HL-60 (cell line): ENCODE measurements at regions not wholly inside any gene's neighbourhood (a gene's known extent, or its start where the extent isn't known, plus 50 kb on each side); places are given as distances from the start of the nearest gene placed in this dataset.
"Not testable (repeated sequence)": the region's sequence is repeated elsewhere in the genome, so short reads cannot be mapped to it uniquely, and the experiment has no call there.

ENCODE experiments used
- DNase-seq, 2 experiments: peaks; one replicate each; pipeline ENCODE4 v3.0.0-alpha.2; 2010 to 2020; ENCODE audit warnings: low read depth in 1 of 2, low spot score in 1 of 2
- H3K27ac ChIP-seq: fragments of 250-450 bp; sonication (Bioruptor Pico); replicated peaks from 2 replicates; pipeline ENCODE4 v1.5.1; 2020; ENCODE audit warnings: mild to moderate bottlenecking, moderate library complexity
- H3K27me3 ChIP-seq: fragments of 250-450 bp; sonication (Bioruptor Pico); 2 replicates; pipeline ENCODE4 v1.5.1; 2021; ENCODE audit warnings: mild to moderate bottlenecking, moderate library complexity; ENCODE audit not compliant: insufficient read depth, poor library complexity, severe bottlenecking
- H3K4me3 ChIP-seq: replicated peaks from 2 replicates; pipeline ENCODE4 v1.5.1; 2011; ENCODE audit warnings: mild to moderate bottlenecking, control low read depth, low read length; ENCODE audit not compliant: insufficient read depth
- GABPA ChIP-seq: IDR thresholded peaks from 2 replicates; pipeline ENCODE4 v1.6.1; 2012; ENCODE audit warnings: low read depth
- POLR2AphosphoS5 ChIP-seq: IDR thresholded peaks from 2 replicates; pipeline ENCODE4 v1.6.1; 2012; ENCODE audit warnings: low read depth
- REST ChIP-seq: IDR thresholded peaks from 2 replicates; pipeline ENCODE4 v1.6.1; 2012; ENCODE audit warnings: low read depth; ENCODE audit not compliant: insufficient replicate concordance
- SPI1 ChIP-seq: IDR thresholded peaks from 2 replicates; pipeline ENCODE4 v1.6.1; 2012; ENCODE audit warnings: low read depth, mild to moderate bottlenecking, borderline replicate concordance
- TF ChIP-seq, protein P1 (sequence below): IDR thresholded peaks from one replicate; pipeline ENCODE4 v1.5.1; 2011; ENCODE audit warnings: low read length, control low read depth, inconsistent platforms; ENCODE audit not compliant: insufficient read depth

DNA sequence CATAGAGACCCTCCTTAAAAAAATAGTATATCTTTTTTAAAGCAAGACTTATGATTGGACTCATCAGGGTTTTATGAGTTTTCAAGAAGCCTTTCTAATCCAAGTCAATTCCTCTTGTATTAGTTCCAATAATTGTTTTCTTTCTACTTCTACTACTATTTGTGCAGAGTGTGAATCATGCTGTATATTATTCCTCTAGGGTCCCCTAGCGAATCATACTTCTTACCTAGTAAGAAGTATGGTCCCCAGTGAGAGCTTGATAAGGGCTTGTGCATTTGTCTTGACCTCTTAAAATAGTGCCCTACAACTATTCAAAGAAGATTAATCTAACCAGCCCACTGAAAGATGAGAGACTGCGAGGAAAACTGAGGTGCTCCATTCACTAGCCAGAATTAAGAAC, 715.7 kb upstream of the ZP4 start:
- H3K4me3 ChIP-seq, result no peak overlapping the region
- TF ChIP-seq, protein P1, sequence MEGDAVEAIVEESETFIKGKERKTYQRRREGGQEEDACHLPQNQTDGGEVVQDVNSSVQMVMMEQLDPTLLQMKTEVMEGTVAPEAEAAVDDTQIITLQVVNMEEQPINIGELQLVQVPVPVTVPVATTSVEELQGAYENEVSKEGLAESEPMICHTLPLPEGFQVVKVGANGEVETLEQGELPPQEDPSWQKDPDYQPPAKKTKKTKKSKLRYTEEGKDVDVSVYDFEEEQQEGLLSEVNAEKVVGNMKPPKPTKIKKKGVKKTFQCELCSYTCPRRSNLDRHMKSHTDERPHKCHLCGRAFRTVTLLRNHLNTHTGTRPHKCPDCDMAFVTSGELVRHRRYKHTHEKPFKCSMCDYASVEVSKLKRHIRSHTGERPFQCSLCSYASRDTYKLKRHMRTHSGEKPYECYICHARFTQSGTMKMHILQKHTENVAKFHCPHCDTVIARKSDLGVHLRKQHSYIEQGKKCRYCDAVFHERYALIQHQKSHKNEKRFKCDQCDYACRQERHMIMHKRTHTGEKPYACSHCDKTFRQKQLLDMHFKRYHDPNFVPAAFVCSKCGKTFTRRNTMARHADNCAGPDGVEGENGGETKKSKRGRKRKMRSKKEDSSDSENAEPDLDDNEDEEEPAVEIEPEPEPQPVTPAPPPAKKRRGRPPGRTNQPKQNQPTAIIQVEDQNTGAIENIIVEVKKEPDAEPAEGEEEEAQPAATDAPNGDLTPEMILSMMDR, result no peak
- TF ChIP-seq POLR2AphosphoS5 (no peak), GABPA (no peak), SPI1 (no peak), REST (no peak)
- no peak for DNase-seq
- H3K27me3 ChIP-seq, result no peaks in the 10 kb centered on the region
- no peak overlapping the region for H3K27ac ChIP-seq

- DNase-seq, result no peak
- no peak for TF ChIP-seq SPI1
- TF ChIP-seq POLR2AphosphoS5, result no peak
- no peak for TF ChIP-seq REST
- TF ChIP-seq GABPA, result no peak
- TF ChIP-seq, protein P1, result no peak
- no peak overlapping the region for H3K27ac ChIP-seq
- no peaks in the 10 kb centered on the region for H3K27me3 ChIP-seq
- no peak overlapping the region for H3K4me3 ChIP-seq
Observed at GRCh38 chr1:238604357-238604756, 713.6 kb upstream of the ZP4 start.

DNA sequence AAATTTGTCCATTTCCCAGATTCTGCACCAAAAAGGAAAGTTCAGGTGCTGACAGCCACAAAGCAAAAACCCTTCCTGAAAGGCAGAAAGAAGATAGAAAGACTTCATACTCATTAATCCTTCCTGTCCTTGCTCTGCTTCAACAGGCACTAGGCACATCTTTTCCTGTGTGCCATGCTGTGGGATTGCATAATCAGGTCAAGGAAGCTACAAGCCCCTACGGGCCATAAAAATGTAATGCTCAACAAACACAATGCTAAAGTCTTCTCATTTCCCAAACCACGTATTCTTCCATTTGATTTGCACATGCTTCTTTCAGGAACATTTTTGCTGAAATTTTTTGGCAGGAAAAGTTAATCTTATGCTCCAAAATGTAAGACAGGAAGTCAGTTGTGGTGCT, 710.9 kb upstream of the ZP4 start:
- DNase-seq, H3K4me3 ChIP-seq, H3K27me3 ChIP-seq, H3K27ac ChIP-seq: not testable (repeated sequence)

- Histone ChIP-seq H3K4me3 (no peak overlapping the region), H3K27me3 (no peaks in the 10 kb centered on the region), H3K27ac (no peak overlapping the region)
- no peak for DNase-seq
- TF ChIP-seq SPI1 (no peak), REST (no peak), GABPA (no peak)
Observed at GRCh38 chr1:238596703-238597102, 706.0 kb upstream of the ZP4 start.
